GM13976 (cell line): ENCODE measurements at regions not wholly inside any gene's neighbourhood (a gene's known extent, or its start where the extent isn't known, plus 50 kb on each side); places are given as distances from the start of the nearest gene placed in this dataset.

Source experiments
- DNase-seq: peaks from one replicate; pipeline ENCODE4 v3.0.0; 2012; ENCODE audit warnings: low spot score
- in situ Hi-C: fragments of 300-500 bp; cut with MboI; formaldehyde crosslinking; loops from one replicate; pipeline ENCODE4 v1.12.0; 2022; ENCODE audit warnings: low sequenced_read_pairs, mixed read lengths, inconsistent platforms; ENCODE audit not compliant: unreplicated experiment
- TF ChIP-seq, protein P1 (sequence below): IDR thresholded peaks from 2 replicates; pipeline ENCODE4 v1.5.1; 2012; ENCODE audit warnings: borderline replicate concordance, mild to moderate bottlenecking; ENCODE audit not compliant: insufficient read depth; ENCODE audit errors: extremely low read depth, missing control alignments, control extremely low read depth

DNA sequence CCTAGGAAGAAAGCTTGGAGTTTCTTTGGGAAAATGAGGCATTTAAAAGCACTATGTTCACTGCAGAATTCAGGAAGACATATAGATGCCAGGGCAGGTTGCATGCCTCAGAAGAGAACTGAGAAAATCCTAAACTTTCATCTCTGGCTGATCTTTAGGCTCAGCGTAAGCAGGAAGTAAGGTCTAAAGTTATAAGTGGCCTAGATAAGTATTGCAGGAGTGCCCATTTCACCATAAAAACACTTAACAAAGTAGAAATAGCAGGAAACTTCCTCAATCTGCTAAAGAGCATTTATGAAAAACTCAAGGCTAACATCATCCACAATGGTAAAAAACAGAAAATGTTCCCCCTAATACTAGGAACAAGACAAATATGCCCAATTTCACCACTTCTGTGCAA lies 320.3 kb downstream of the BMP2 start:
- TF ChIP-seq, protein P1, sequence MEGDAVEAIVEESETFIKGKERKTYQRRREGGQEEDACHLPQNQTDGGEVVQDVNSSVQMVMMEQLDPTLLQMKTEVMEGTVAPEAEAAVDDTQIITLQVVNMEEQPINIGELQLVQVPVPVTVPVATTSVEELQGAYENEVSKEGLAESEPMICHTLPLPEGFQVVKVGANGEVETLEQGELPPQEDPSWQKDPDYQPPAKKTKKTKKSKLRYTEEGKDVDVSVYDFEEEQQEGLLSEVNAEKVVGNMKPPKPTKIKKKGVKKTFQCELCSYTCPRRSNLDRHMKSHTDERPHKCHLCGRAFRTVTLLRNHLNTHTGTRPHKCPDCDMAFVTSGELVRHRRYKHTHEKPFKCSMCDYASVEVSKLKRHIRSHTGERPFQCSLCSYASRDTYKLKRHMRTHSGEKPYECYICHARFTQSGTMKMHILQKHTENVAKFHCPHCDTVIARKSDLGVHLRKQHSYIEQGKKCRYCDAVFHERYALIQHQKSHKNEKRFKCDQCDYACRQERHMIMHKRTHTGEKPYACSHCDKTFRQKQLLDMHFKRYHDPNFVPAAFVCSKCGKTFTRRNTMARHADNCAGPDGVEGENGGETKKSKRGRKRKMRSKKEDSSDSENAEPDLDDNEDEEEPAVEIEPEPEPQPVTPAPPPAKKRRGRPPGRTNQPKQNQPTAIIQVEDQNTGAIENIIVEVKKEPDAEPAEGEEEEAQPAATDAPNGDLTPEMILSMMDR = no peak
- in situ Hi-C loops = no loop called here
- DNase-seq = no peak

DNA sequence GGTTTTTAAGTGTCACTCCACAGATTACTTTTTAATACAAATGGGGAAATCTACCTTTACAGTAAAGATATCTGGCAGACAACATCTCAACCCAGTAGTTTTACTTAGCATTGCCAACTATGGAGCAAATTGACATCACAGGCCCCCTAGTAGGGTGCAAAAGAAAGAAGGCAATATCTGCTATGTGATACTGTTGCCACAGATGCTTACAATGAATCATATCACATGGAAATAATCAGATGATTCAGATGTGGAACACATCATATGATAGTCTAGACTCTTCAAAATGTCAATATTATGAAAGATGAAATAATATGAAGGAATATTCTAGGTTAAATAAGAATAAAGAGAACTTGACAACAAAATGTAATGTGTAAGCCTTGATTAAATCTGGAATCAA lies 322.5 kb downstream of the BMP2 start:
- no peak for DNase-seq
- TF ChIP-seq, protein P1 = no peak
- in situ Hi-C loops = no loop called here

DNA sequence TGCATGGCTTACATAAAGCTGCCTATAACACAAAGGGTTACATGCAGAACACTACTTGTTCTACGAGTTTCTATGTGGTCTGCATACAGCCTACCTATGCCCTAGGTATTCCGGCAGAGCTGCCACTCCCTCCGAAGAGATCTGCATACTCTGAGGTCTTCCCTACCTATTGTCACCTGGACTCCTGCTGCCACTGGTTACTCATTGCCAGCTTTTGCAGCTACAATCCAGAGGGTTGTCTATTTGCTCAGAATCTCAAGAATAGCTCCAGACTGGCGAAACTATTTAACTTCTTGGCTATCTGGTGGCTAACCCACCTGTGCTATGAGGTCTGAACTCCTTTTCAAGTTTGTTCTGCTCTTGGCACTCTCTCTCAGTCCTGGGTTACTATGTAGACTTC lies 323.3 kb downstream of the BMP2 start:
- in situ Hi-C loops = no loop called here
- TF ChIP-seq, protein P1 = no peak
- DNase-seq = no peak

DNA sequence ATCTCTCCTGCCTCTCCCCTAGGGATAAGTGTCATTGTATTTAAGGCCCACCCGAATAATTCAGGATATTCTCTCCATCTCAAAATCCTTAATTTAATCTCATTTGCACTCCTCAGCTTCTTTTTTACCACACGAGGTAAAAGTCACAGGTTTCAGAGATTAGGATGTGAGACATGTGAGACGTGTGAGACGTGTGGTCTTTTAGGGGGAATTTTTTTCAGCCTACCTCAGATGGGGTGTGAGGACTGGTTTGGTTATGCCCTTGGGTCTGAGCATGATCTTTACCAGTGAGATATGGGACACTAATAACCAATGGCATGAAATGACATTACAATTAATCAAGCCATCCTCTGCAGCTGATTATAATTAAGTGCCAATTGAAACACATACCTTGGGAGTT lies 324.2 kb downstream of the BMP2 start:
- in situ Hi-C loops = no loop called here
- TF ChIP-seq, protein P1 = no peak
- DNase-seq = no peak

DNA sequence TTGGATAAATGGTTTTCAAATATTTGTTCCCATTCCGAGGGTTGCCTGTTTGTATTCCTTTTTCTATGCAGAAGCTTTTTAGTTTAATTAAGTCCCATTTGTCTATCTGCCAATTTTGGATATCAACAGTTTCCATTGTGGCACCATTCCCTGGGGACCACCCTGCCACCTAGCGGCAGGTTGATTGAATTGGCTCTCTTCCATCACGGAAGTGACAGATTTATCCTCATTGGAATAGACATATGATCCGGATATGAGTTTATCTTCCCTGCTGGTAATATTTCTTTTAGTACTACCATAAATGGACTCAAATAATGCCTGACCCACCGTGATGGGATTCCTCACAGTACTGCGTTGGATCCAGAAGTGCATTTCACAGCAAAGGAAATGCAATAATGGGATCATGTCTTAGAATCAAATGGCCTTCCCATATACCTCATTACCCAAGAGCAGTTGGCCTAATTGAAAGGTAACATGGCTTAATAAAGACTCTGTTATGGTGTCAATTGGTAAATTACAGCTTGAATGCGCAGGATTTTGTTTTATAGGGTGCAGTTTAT lies 327.0 kb downstream of the BMP2 start:
- no peak for DNase-seq
- TF ChIP-seq, protein P1 = peak; percentile 17
- in situ Hi-C loops = no loop called here

DNA sequence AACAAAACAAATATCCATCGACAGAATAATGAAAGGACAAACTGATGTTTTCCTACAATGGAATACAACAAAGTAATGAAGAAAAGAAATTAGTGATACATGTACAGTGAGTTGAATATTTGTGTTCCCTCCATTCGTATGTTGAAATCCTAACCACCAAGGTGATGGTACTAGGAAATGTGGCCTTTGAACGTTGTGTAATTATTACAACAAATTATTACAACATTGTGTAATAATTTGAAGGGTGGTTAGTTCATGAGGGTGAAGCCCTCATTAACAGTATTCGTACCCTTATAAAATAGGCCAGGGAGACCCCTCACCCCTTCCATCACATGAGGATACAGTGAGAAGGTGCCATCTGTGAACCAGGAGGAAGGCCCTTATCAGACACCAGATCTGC lies 339.4 kb downstream of the BMP2 start:
- TF ChIP-seq, protein P1 = no peak
- DNase-seq = no peak
- in situ Hi-C loops = no loop called here

DNA sequence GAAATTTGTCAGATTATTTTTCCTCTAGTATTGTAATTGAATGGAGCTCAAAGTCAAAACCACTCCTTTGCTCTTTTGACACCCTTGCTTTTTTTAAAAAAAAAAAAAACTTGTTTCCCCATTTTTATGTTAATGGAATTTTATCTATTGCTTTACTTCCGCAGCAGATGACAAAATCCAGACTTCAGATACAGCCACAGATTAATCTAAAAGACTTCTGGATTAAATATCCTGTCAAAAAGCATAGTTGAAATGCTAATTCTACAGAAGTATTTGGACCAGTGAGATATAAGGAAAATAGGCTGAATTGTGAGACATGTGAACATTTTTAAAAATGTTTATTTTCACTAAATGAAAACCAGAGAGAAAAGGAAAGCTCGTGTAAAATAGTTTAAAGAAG lies 341.4 kb downstream of the BMP2 start:
- TF ChIP-seq, protein P1 = no peak
- no peak for DNase-seq
- in situ Hi-C loops = no loop called here
